ACHN (cell line): ENCODE measurements at regions not wholly inside any gene's neighbourhood (a gene's known extent, or its start where the extent isn't known, plus 50 kb on each side); places are given as distances from the start of the nearest gene placed in this dataset.

Experiments used
- DNase-seq: peaks from one replicate; pipeline ENCODE4 v3.0.0-alpha.2; 2015
- in situ Hi-C: cut with HindIII; loops from 2 replicates; pipeline ENCODE4 v1.10.0; 2017; ENCODE audit warnings: low sequenced_read_pairs, low pct_ligation_motif_present, low pct_unique_long_range_greater_than_20kb

DNA sequence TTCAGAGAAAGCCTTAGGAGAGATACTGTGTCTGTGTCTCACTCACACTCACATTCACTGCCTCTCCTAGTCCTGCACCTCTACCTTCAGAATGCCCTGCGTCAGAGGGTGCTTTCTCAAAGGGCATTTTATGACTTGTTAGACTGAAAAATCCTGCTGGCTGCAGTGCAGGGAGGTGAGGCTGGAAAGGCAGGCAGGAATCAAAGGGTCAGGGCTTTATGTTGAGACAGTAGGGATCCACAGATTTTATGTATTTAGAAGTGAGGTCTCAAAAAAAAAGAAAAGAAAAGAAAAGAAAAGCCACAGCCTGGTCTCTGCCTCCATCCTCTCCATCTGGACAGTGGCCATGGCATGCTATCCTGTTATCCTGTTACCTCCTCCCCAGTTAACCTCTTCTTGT lies 936.0 kb upstream of the SLC10A2 start:
- in situ Hi-C loops, result no loop called here
- DNase-seq, result no peak

DNA sequence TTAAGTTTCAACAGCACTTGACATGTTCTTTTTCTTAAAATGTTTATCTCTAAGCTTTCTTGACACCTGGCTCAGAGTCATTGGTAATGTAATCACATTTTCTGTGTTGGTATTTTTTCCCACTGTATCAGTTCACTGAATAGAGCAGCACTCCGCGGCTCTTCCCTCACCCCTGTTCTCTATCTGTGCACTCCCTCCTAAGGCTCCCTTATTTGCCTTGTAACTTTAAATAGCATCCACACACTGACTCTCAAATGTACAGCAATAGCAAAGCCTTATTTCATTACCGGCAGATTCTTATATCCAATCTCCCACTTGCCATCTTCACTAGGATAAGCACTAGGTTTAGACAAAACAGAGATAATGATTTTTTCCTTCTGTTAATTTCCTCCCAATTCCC lies 935.5 kb upstream of the SLC10A2 start:
- in situ Hi-C loops, result no loop called here
- DNase-seq, result no peak

- no peak for DNase-seq
- in situ Hi-C loops, result no loop called here
Observed at GRCh38 chr13:103996733-103997132, 930.5 kb upstream of the SLC10A2 start.

DNA sequence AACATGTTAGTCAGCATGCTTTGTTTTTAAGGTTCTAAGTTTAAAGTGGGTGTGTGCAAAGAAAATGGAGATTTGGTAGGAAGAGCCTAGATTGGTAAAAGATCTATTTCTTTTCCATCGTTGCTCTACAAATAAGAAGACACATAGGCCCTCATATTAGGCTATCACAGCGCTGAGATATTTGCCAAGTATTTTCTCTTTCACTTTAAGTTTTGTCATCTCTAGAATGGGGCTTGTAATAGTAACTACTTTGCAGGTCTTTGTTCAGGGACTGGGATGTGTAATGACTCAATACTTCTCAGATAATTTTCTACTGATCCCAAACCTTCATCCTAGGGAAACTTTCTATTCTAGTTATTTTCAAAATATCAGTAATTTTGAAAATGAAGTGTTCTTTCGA lies 917.7 kb upstream of the SLC10A2 start:
- in situ Hi-C loops, result no loop called here
- DNase-seq, result no peak

GRCh38 chr13:103976371-103976770 lies 910.2 kb upstream of the SLC10A2 start:
- in situ Hi-C loops, result no loop called here
- DNase-seq, result no peak

DNA sequence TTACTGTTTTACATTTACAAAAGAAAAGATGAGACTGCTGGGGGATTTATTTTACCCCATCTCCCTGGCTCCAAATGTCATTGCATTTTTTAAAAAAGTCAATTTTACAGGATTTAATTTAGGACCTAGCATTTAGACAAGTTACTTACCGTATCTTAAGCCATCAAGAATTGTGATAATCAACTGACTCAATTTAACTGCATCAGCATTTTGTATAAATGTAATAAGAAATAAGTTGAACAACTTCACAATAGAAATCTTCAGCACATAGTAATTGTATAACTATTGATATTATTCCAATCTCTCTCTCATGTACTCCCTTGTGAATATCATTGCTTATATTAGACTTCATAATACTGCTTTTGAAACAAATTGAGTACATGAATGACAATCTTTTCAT lies 907.5 kb upstream of the SLC10A2 start:
- no peak for DNase-seq
- in situ Hi-C loops, result no loop called here

GRCh38 chr13:103969520-103970050 lies 903.4 kb upstream of the SLC10A2 start:
- in situ Hi-C loops, result no loop called here
- no peak for DNase-seq

DNA sequence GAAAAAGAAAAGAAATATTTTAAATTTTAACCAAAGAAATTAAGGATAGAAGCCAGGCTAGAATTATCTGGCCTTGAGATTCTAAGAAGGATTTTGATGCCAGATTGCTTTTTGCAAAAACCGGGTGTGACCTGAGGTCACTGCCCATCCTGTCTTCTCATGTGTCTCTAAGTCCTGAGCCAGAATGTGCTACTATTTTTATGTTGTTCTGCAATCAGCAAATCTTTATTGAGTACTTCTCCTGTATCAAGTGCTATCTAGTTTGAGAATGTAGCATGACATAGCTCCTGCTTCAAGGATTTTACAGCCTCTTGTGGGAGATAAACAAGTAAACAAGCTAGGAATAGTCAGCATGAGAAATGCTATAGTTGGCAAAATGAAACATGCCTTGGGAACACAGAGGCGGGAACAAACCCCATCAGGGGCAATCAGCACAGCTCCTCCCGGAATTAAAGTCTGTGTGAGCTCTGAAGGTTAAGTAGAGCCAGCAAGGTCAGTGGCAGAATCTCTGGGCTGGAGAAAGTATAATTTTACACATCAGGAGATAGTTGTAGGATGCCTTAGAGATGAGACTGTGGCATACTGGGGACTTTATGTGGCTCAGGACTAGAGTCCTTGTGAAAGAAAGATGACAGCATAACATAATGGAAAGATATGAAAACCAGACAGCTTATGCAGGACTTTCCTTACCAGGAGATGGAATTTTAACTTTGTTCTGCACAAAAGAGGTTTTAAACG lies 899.5 kb upstream of the SLC10A2 start:
- DNase-seq, result no peak
- in situ Hi-C loops, result no loop called here

DNA sequence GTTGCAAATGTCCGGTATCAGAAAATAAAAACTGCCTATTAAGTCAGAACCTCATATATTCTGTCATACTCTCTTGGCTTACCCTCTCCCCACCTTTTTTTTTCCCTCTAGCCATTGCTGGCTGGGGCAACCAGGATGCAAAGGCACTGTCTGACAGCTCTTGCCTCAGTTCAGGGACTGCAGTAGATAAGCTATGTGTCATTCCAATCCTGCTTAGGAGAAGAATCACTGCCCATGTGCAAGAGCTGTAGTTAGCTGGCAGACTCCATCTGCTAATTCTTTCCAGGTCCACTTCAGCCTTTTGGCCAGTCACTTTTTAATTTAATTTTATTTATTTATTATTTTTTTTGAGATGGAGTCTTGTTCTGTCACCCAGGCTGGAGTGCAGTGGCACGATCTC lies 895.6 kb upstream of the SLC10A2 start:
- no peak for DNase-seq
- in situ Hi-C loops, result no loop called here

DNA sequence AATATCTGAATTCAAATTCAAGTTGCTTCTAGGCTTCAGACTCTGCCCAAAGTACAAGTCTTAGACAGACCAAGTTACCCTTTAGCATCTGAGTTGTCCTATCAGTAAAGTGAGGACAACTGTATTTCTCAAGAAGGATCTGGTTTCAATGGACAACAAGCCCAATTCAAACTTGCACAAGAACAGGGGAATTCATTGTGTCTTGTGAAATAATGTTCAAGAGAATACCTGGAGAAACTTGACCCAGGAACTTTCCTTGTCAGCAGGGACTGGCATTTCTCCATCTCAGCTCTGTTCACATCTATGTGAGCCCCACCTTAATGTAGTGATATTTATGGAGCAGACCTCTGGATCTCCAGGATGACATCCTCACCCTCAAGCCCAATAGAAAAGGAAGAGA lies 894.9 kb upstream of the SLC10A2 start:
- no peak for DNase-seq
- in situ Hi-C loops, result no loop called here

DNA sequence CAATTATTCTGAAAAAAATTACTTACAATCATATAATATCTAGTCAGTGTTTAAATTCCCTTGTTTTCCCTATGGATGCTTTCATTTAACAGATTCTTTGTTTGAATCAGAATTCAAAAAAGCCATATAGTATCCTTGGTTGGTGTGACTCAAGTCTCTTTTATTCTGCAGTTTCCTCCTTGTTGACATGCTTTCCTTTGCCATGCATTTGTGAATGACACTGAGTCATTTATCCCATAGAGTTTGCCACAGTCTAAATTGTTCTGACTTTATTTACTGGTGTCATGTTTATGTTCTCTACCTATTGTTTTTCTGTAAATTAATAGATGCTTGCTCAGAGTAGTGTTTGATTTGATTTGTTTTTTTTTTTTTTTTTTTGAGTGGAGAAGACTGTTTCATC lies 893.8 kb upstream of the SLC10A2 start:
- in situ Hi-C loops, result no loop called here
- DNase-seq, result no peak

- in situ Hi-C loops, result no loop called here
- DNase-seq, result no peak
Observed at GRCh38 chr13:103958691-103959090, 892.5 kb upstream of the SLC10A2 start.

DNA sequence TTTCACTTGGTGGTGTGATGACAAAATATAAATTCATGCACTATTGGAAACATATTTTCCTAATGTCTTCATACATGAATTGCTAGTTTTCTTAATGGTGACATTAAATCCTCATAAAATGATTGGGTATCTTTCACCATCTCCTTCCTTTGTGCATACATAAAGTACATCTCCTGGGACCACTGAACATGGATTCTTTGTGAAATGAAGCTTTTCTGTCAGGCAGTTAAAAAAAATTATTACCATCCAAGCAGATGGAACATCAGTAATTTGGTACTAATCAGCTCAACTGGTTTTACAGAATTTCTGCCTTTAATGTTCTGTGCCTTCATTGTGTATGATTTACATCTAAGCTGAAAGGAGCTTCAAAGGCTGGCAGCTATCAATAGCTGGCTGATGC lies 891.7 kb upstream of the SLC10A2 start:
- DNase-seq, result no peak
- in situ Hi-C loops, result no loop called here

DNA sequence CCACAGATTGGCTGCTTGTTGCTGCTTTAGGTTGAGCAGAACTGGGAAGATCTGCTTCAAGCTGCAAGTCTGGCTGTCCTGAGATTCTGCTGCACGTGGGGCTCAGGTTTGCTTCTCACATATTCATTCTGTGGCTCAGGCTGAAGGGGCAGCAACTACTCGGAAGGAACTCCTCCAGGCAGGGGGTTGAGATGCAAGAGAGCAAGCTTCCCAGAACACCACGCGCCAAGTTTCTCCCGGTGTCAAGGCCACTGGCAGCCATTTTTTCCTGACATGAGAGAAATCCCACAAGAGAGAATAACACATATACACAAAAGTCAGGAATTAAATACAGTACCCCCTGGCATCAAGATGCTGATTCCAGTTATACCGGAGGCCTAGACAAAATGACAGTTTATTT lies 887.6 kb upstream of the SLC10A2 start:
- in situ Hi-C loops, result no loop called here
- no peak for DNase-seq

GRCh38 chr13:103952183-103952582 lies 886.0 kb upstream of the SLC10A2 start:
- no peak for DNase-seq
- in situ Hi-C loops, result no loop called here

GRCh38 chr13:103948426-103948825 lies 882.2 kb upstream of the SLC10A2 start:
- no peak for DNase-seq
- in situ Hi-C loops, result no loop called here

- in situ Hi-C loops, result no loop called here
- no peak for DNase-seq
Observed at GRCh38 chr13:103945836-103946235, 879.6 kb upstream of the SLC10A2 start.

- in situ Hi-C loops, result no loop called here
- no peak for DNase-seq
Observed at GRCh38 chr13:103941506-103942140, 875.4 kb upstream of the SLC10A2 start.

- in situ Hi-C loops, result no loop called here
- peak; percentile 14 for DNase-seq
Observed at GRCh38 chr13:103935117-103935516, 868.9 kb upstream of the SLC10A2 start.

DNA sequence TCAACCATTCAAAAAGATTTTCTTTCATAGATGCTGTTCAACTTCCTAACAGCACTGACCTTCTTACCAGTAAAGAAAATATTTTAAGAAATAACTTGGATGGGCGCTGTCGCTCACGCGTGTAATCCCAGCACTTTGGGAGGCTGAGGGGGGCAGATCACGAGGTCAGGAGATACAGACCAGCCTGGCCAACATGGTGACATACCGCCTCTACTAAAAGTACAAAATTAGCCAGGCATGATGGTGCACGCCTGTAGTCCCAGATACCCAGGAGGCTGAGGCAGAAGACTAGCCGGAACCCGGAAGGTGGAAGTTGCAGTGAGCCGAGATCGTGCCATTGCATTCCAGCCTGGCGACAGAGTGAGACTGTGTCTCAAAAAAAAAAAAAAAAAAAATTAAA lies 865.7 kb upstream of the SLC10A2 start:
- peak; percentile 23 for DNase-seq
- in situ Hi-C loops, result no loop called here
